HG03565 (cell line): ENCODE measurements at regions not wholly inside any gene's neighbourhood (a gene's known extent, or its start where the extent isn't known, plus 50 kb on each side); places are given as distances from the start of the nearest gene placed in this dataset.

ENCODE experiments used
- ATAC-seq: cut with Tn5 transposase; IDR thresholded peaks from one replicate; pipeline ENCODE4 v1.9.1; 2021; ENCODE audit warnings: mild to moderate bottlenecking, moderate library complexity; ENCODE audit not compliant: unreplicated experiment

DNA sequence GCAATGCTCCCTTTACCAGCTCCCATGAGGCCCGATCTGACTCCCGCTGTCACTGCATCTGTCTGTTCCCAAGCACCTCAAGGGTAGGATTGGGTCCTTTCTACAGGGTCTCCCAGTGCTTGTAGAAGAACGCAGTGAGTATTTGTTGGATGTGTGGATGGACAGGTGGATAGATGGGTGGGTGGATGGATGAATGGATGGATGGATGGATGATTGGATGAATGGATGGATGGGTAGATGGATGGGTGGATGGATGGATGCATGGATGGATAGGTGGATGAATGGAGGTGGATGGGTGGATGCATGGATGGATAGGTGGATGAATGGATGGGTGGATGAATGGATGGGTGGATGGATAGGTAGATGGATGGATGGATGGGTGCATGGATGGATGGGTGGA is 91.6 kb downstream of the HS1BP3 start:
- ATAC-seq, result no peak

DNA sequence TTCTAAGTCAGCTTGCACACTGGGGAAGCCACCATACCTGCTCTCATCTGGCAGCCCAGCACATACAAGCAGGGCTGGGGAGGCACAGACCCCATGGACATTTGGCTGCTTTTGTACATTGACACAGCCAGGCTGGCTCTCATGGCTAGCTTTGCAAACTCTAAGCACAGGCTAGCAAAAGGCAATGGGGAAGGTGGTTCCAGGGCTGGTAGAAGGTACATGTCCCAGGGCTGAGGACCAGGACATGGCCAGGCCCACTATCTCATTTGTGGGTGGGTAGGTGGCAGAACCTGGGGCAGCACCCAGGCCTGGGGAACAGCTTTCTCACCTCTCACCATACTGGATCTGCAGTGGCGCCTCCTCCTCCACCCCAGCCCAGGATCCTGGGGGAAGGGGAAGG is 90.9 kb downstream of the HS1BP3 start:
- no peak for ATAC-seq

DNA sequence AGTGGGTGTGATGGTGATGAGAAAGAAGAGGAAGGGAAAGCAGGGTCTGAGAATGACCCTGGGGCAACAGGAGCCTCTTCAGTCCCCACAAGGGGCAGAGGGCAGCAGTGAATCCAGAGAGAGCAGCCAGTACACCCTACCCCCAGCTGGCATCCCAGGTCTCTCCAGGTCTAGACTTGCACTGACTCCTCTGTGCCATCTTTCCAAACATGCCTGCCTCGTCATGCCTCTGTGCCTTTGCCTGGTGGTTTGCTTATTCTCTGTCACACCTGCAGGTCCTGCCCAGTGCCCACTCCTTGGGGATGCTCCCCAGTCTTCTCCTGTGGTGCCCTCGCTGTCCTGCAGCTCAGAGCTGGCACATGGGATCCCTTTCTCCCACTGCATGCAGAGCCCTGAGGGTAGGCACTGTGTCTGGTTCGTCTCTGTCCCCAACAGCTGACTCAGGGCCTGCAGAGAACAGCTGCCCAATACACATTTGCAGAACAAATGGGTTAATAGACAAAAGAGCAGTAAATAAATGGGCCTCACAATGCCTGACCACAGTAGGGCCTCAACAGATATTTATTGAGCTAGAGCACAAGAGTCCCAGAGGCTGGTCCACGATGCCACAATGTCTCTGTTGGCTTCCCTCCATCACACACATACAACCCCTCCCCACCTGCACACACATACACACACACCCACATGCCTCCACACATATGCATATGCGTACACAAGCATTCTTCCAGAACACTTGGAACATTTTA is 89.8 kb downstream of the HS1BP3 start:
- ATAC-seq, result no peak

DNA sequence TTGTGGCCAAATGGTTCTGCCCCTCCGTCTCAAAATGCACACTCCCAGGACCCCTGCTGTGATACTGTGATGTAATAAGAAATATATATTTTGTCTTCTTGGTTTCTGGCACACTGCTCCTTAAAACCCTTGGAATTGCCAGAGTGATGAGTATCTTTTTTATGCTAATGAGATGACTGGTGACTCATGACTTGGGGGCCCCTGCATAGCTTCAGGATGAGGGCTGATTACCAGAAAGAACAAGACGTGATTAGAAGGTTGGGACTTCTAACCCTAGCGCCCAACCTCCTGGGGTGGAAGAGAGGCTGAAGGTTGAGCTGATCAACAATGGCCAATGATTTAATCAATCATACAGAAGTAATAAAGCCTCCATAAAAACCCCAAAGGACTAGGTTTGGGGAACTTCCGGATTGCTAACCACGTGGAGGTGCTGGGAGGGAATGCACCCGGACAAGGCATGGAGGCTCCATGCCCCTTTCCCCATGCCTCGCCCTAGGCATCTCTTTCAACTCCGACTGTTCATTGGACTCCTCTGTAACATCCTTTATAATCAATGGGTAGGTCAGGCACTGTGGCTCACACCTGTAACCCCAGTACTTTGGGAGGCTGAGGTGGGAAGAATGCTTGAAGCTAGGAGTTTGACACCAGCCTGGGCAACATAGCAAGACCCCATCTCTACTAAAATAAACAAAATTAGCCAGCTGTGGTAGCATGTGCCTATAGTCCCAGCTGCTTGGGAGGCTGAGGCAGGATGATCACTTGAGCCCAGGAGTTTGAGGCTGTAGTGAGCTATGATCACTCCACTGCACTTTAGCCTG is 89.1 kb downstream of the HS1BP3 start:
- no peak for ATAC-seq

DNA sequence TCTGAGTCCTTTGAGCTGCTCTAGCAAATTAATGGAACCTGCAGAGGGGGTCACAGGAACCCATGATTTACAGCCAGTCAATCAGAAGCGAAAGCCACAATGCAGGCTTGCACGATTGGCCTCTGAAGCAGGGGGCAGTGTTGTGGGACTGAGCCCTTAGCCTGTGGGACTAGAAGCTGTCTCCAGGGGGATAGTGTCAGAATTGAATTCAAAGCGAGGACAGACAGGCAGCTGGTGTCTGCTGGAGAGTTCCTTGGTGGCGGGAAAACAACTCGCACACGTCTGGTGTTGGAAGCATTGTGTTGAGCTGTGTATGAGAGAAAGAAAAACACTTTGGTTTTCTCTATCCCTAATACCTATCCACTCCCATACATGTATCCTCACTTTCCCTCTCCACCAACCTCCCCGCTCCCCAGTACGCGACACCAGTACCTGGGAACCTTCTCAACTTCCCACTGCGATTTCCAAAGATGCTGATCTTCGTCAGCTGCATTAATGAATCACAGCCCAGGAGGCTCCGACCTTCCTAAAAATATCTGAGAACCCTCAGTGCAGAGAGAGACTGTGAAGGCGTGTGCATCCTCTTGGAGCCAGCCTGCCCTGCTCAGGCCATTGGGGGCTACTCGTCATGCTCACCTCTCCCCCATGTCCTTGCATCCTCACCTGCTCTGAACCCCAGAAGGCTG is 88.2 kb downstream of the HS1BP3 start:
- no peak for ATAC-seq

DNA sequence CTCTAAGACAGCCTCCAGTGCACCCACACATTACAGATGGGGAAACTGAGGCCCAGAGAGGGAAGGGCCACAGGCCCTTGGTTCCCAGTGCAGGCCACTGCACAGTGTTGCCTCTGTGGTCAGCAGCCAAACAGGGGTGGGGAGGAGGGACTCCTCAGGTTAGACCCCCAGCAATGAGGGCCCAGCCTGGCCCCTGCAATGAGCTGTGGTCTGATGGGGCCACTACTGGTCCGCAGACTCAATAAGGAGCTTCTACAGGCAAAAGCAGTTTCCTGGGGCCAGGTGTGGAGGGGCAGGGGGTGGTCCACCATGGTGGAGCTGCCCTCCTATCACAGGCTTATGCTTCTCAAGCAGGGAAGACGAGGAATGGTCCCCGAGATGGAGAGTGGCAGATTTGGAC is 87.6 kb downstream of the HS1BP3 start:
- ATAC-seq, result no peak

DNA sequence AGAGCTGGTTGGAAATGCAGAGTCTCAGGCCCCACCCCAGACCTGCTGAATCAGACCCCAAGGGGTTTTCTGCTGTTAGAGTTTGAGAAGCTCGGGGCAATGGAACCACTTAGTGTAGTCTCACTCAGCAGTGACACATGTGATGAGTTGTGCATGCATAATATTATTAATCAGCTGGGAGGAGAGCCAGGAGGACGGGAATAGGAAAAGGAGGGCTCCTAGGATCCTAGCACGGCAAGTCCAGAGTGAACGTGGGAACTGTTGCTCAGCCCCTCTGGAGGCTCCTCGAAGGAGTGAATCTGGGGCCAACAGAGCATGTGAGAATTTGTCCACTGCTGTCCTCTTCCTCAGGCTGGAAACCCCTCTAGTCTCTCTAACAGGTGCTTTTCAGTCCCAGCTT is 87.1 kb downstream of the HS1BP3 start:
- ATAC-seq, result no peak

DNA sequence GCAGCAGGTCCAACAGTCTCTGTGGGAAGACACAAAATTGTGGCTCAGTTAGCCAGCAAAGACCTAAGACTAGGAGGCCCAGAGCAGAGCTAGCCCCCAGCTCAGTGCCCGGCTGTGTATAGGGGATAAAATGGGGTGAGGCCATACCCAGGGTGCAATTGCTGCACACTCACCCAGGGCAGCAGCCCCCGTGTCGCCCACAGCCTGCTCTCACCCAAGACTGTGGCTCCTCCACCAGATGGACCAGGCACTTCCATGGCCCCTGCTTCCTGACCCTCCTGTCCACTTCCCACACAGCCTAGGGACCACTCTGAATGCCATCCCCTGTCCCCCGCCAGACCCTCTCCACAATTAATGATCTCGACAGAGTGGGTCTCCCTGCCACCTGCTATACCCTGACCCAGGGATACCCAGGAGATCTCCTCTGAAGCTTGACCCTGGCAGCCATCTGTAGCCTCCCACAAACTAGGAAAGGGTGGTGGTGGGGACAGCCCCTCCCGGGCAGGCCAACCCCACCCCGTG is 85.7 kb downstream of the HS1BP3 start:
- ATAC-seq, result no peak

DNA sequence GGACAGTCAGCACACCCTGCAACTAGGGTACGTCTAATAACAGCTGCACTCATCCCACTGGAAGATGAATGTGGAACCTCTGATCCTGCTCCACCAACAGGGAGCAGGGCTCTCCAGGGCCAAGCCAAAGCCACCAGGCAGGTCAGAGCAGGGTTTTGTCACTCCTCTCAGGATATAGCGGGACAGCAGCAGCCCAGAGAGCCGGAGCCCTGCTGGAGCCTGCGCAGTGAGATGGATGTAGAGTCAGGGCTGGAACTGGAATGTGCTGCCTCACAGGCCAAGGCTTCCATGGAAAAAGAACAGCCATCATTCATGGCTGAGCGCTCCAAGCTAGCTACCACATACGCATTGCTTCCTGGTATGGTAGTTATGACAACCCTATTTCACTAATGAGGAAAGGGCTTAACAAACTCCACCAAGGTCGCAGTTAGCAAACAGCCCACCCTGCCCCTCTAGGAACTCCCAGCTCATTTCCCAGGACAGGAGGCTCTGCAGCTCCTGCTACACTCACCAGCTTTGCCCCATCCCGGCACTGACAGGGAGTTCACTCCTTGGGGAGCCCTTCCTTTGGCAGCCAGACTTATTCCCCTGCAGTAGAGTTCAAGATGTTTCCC is 85.2 kb downstream of the HS1BP3 start:
- ATAC-seq, result no peak

DNA sequence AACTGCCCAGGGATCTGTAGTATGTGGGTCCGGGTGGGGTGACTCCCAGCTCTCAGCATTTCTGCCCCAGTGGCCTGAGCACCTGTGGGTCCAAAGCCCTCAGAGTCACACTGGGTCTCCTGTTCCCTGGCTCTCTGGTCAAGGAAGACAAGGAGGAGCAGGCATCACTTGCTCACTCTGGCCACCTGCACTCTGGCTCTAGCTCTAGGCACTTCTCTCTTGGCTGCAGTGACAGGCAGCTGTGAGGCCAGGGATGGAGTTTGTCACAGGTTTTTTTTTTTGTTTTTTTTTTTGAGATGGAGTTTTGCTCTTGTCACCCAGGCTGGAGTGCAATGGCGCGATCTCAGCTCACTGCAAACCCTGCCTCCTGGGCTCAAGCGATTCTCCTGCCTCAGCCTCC is 84.6 kb downstream of the HS1BP3 start:
- ATAC-seq, result no peak

DNA sequence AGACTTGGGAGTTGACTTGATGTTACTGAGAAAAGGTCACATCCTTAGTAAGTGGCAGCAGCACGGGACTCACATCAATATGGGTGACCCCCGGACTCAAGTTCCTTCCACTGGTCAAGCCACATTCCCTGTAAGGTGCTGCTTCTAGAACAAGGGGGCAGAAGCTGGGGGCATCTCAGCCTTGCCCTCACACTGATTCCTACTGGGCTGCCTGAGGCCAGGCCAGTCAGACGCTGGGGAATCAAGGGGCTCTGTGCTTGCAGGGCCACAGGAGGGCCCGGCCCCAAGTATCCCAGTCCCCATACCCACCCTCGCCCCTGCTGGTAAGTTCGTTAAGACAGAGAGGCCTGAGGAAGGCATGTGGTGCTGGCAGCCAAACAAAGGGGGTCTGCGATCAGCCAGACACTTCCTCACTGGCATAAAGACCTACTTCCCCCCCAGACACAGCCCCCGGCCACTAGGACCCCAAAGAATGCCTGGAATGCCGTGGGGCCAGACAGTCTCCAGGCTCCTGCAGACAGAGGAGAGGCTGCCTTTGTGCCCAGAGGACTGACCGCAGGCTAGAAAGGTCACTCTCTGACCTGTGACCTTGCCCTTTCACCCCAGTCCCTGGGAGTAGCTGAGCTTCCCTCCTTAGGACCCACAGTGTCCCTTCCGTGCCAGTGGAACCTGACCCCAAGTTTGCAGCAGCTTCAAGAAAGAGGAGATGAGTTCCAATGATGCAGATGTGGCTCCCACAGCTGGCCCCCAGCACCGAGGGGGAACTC is 83.6 kb downstream of the HS1BP3 start:
- no peak for ATAC-seq
